Stimulated activated CD4-positive, alpha-beta T cell treated with anti-CD3 and anti-CD28 coated beads, Interleukin-15, amount 100 ng/mL, for 48 hours (primary cell): ENCODE measurements at regions not wholly inside any gene's neighbourhood (a gene's known extent, or its start where the extent isn't known, plus 50 kb on each side); places are given as distances from the start of the nearest gene placed in this dataset.
"Not testable (repeated sequence)": the region's sequence is repeated elsewhere in the genome, so short reads cannot be mapped to it uniquely, and the experiment has no call there.

Source experiments
- DNase-seq, 2 donors: peaks; one replicate each; pipeline ENCODE4 v3.0.0-alpha.2; 2020; ENCODE audit warnings: low read depth in 2 of 2

DNA sequence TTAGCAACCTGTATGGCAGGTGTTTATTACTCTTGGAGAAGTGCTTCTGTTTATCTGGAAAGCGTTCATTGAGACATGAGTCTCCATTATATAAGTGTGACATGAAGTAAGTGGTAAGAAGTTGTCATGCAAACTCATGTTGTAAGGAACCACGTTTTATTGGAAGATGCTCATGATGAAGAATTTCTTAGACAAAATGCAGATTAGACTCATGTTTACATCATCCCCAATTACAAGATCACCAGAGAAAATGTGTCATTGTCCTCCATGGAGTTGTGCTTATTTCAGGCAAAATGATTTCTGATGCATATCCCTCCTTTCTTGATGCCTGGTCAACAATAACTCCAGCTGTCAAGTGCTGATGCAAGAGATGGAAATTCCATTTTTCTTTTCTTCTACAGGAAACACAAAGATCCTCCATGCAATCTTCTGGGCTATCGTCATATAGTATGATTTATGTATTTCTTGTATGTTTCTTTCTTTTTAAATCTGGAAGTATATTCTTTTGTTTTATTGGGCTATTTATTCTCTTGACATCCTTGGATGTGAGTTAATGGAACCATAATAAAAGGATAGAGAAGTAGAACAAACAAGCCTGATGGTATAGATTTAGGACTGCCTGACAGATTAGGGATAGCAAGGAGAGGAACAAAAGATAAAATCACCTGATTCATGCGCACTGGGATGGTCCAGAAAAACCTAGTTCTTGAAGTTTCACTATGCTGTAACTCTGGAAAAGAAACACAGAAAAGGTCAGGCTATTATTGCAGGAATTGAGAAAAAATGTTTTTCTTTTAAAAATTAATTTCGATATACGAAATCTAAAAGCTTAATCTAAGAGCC, 50.7 kb upstream of the DIAPH3 start:
- DNase-seq: no peak

DNA sequence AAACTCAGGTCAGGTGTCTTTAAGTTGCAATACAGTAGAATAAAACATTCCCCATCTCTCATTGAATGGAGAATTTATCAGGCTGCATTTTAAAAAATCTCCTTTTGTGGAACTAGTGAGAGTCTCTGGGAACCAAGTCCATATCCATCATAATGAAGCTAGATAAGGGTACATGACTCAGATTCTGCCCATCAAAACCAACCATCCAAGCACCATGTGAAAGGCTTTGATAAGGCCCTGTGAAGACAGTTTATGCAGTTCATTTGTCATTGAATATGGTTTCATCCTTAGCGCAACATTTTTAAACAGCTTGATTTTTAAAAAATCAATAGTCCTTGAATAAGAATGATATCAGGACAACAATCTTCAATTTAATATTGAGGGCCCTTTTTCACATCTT, 56.3 kb upstream of the DIAPH3 start:
- no peak for DNase-seq

DNA sequence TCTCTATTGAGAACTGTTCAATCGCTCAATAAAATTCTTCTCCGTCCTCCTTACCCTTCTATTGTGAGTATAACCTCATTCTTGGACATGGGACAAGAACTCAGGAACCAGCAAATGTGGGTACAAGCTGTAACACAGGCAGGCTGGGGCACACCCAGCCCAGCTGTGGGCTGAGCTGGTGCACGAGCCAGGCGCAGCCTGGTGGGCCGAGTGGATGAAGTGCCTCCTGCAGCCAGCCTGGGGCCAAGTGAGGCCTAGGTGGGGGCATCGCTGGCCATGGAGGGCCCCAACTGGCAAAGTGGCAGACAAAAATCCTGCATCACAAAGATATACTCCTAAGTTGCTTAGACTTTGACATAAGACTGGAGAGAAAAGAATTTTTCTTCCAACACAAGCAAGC, 57.9 kb upstream of the DIAPH3 start:
- DNase-seq: no peak

DNA sequence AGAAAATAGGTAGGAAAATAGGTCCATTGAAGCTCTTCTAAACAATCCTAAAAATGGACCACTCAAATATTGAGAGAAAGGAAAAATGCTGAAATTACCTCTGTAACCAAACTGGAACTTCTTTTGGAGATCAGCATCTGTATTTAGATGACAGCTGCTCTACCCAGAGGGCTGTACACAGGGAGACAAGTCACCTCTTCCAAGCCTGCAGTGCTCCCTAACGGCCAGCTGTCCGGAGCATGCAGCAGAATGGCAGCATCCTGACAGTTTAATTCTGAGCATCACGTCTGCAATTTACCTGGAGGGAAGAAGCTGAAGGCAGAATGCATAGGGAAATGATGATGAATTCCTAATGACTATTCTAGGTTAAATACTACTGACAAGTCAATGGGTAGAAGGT, 62.8 kb upstream of the DIAPH3 start:
- no peak for DNase-seq

DNA sequence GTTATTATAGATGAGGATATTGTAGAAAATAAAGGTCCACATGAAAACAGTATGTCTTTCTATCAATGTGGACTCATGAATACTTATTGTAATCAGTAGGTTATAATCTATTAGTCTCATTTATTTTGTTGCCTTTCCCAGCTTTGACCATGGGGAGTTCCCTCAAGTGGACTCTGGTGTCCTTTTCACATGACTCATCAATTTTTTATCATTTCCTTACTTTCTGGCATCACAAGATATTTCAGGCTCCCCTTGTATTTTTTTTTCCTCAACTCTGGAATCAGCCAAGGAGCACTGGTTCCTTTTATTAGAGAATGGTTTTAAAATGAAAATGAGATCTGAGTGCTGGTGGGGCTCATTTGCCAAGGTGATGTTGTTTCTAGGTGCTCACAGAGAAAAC, 63.4 kb upstream of the DIAPH3 start:
- DNase-seq: no peak

DNA sequence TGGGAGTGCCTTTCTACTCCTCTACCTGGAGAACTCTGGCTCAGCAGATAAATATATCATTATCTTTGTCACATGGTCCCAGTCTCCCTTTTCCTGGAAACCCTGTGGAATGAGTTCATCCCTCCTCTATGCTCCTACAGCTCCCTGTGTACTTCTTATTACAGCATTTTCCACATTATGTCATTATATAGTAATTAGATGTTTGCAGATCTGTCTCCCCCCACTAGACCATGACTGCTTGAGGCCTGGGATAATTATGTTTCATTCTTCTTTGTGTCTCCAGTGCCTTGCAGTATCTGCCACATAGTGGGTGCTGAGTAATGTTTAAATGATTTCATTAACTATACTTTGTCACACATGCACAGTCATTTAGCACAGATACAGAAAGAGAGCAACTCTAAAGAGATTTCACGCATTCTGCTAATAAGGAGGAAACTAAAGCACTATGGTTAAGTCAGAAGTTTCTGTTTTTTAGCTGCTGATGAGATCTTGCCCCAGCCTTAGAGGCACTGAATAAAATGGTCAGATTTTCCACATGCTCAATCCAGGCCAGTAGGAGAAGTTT, 66.1 kb upstream of the DIAPH3 start:
- DNase-seq: no peak

DNA sequence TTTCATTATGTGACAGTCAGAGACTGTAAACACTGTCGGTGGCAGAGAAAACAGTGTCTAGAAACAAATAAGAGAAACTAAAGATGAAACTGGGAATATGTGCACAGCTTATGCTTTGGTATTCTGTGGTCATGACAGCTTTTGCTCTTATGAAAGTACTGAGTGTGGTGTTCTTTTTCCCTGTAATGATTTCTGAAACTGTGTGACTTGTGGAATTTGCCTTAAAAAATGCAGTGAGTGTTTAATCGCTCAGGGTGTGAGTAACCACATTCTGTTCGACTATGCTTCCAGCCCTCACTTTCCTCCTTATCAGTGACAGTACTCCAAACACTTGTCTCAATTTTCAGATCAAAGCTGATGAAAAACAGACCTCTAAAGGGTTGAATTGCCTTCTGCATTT, 66.9 kb upstream of the DIAPH3 start:
- DNase-seq: no peak

DNA sequence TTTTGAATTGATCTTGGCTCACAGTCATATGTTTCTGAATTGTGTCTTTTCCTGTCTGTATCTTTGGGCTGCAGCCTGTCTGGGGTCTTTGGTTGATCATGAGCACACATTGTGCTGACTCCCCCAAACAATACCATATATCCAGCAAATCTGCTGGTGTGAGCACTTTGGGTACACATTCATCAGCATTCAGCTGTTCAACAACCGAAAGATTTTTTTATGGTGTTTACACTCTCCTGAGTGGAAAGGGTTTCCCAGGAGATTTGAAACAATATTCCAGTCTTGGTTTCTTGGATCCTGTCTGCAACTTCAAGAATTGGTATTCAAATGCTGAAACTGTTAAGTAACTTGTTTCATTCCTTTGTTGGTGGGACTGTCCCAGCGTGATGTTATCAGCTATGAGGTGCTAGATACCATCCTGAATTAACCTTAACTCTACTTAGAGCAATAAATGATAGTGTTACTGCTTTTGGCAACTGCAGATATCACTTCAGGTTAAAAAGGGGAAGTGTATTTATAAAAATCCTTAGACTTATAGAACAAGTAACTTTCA, 78.4 kb upstream of the DIAPH3 start:
- no peak for DNase-seq

DNA sequence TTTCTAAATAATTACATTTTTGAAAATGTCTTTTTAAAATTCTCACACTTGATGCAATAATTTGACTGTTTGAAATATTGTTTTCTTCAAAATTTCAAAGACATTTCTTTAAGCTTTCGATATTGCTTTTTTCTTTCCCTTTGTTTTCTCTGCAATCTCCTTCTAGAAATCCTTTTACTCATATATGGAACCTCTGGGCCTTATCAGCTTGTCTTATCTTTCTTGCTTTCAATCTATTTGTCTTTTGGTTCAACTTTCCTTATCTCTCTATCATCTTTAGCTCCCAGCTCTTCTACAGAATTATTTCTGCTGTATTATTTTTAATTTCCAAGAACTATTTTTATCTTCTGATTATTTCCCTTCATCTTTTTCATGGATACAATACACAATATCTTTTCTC, 80.7 kb upstream of the DIAPH3 start:
- DNase-seq: no peak

DNA sequence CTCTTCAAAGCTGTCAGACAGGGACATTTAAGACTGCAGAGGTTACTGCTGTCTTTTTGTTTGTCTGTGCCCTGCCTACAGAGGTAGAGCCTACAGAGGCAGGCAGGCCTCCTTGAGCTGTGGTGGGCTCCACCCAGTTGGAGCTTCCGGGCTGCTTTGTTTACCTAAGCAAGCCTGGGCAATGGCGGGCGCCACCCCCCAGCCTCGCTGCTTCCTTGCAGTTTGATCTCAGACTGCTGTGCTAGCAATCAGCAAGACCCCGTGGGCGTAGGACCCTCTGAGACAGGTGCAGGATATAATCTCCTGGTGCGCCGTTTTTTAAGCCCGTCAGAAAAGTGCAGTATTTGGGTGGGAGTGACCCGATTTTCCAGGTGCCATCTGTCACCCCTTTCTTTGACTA, 87.7 kb upstream of the DIAPH3 start:
- not testable (repeated sequence) for DNase-seq

DNA sequence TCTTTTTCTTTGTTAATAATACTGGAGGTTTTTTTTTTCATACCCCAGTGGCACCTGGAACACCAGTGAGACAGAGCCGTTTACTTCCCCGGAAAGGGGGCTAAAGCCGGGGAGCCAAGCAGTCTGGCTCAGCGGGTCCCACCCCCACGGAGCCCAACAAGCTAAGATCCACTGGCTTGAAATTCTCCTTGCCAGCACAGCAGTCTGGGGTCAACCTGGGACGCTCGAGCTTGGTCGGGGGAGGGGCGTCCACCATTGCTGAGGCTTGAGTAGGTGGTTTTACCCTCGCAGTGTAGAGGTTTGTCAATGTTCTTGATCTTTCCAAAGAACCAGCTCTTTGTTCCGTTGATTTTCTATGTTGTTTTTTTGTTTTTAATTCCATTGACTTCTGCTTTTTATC, 94.6 kb upstream of the DIAPH3 start:
- DNase-seq: no peak

DNA sequence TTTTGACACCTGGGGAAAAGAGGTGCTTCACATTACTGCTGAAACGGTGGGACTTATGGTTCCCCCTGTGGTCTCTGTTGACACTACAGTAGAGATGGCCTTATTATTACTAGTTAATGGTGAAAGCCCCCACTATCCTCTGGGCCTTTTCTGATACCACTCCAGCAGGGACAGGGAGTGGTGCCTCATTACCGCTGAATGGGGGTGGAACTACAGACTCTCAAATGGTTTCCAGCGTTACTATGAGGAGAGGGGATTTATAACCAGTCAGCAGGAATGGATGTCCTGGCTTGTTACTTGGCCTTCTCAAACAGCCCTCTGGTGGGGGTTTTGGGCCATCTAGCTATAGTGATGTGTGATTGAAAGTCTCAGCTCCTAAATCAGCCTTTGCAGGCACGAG, 96.7 kb upstream of the DIAPH3 start:
- DNase-seq: no peak

DNA sequence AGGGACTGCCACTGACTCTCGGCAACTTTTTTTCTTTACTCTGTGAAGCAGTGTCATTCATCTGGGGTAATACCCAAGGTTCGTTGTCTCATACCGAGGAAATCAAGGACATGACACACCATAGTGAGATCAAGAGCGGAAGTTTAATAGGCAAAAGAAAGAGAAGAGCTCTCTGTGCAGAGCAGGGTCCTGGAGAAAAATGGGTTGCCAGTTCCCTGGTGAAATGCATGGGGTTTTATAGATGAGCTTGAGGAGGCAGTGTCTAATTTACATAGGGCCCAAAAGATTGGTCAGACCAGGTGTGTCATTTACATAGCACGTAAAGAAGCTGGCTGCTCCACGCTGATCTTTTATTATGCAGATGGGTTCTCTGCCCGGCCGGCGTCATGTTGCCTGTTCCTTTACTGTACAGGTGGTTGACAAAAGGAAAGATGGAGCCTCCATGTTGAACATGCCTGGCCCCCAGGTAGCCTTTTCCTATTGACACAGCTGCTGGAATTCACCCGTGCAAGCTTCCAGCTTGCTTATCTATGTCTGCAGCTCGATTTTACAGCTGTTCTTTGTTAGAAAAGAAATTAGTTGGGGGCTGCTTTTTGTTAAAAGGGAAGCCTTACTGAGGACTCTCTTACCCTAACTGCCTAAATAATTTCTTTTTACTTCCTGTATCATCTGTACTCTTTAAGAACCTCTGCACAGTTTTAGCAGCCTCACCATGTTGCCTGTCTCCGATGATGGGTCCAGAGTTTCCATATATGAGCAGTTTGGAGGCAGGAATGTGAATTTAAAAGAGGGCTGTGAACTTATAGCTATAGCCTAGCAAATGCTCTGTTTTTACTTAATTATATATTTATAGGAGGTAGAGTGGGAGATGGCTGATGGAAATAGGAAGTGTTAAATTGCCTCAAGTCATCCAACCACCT, 98.0 kb upstream of the DIAPH3 start:
- DNase-seq: no peak

DNA sequence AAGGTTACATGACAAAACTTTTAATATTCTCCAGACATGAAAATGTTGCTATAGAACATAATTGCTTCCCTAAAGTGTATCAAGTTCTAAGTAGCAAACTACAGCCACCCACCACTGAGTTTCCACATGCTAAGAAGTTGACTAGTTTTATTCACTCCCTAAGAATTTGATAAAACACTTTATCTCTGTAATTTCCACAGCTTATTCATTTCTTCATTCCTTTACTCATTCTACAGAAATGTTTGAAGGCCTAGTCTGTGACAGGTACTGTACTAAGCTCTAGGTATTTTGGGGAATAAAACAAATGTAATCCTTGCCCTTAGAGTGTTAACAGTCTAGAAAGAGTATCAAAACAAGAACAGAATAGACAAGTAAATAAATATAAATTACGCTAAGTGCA, 101.8 kb upstream of the DIAPH3 start:
- DNase-seq: no peak

DNA sequence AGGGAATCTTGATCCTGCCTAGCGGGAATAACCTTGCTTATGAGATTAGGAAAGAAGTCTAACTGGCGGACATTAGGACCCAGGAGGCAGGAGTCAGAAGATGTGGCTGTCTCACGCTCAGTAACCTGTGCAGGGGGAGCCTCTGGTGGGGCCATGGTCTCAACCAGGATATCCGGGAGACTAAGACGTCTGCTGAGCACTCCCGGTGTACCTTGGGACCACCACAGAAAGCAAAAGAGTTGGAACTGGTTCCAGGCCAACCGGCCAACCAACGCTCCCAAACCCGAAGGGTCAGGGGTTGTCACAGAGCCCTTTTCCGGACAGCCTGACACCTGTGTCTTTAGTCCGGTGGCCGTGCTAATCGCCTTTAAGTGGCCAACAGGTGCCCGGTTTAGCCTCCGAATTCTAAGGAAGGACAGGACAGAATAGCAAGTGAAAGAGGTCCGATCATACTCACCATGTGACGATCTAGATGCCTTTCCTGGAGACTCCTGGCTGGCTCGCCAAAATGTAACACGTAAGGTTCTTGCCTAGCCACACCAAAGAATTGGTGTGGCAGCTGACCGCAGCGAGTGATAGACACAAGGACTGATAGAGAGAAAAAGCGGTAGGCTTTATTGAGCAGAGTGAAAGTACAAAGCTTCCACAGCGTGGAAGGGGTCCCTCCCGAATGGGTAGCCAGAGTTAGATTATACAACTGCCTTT, 103.9 kb upstream of the DIAPH3 start:
- DNase-seq: peak in 1 of 2 donors; percentile 1

DNA sequence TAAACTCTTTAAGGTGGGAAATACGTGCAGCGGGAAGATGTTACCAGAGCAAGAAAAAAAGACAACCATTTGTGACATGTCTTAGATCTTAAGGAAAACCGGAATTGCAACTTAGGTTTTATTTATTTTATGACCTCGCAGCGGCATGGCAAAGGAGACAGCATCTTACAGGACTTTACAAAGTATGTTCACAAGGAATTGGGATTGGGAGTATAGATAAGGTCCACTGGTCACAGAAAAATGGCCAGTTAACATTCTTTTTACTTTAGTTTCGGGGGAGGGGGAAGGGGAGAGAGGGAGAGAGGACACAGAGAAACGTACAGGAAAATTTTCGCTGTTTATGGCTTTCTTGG, 104.5 kb upstream of the DIAPH3 start:
- DNase-seq: no peak

DNA sequence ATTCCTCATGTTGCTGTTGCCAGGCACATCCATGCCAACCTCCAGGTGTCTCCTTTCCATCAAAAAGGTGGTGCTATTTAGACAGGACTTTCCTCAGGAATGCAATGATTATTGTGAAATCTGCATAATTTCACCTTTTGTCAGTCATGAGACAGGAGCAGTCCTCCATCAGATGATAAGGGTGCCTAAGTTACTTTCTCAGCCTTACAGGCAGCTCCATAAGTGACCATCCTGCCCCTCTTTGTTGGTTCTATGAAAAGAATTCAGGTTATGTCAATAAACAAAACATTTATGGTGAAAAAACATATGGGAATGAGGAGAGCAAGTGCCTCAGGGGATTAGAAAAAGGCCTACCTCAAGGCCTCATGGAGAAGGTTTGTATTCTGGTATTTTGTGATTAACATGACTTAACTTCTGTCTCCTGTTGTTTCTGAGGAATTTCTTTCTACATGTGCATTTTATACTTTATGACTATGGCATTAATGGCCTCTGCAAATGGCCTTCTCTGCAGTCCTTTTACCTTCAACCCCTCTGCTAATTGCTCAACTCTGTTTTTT, 110.3 kb upstream of the DIAPH3 start:
- no peak for DNase-seq

DNA sequence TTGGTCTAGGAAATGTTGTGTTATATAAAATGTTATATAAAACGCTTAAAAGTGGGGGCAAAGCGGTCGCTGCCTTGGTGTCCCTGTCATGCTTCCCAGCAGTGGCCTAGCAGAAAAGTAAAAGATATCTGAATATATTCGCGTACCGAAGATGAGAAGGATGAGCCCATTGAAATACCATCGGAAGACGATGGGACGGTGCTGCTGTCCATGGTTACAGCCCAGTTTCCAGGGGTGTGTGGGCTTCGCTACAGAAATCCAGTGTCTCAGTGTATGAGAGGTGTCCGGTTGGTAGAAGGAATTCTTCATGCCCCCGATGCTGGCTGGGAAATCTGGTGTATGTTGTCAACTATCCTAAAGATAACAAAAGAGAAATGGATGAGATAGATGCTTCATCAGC, 110.9 kb upstream of the DIAPH3 start:
- DNase-seq: no peak

DNA sequence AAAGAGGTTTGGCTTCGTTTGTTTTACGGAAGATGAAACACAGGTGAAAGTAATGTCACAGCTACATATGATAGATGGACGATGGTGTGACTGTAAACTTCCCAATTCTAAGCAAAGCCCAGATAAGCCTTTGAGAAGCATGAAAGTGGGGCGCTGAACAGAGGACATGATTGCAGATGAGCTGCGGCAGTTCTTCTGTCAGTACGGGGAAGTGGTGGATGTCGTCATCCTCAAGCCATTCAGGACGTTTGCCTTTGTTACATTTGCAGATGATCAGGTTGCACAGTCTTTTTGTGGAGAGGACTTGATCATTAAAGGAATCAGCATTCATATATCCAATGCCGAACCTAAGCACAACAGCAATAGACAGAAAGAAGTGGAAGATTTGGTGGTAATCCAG, 111.5 kb upstream of the DIAPH3 start:
- no peak for DNase-seq

DNA sequence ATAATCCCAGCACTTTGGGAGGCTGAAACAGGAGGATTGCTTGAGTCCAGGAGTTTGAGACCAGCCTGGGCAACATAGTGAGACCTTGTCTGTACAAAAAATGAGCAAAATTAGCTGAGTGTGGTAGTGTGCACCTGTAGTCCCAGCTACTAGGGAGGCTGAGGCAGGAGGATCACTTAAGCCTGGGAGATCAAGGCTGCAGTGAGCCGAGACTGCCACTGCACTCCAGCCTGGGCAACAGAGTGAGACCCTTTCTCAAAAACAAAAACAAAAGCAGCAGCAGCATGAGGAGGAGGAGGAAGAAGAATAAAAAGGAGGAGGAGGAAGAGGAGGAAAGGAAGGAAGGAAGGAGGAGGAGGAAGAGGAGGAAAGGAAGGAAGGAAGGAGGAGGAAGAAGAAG, 116.5 kb upstream of the TDRD3 start:
- DNase-seq: not testable (repeated sequence)

DNA sequence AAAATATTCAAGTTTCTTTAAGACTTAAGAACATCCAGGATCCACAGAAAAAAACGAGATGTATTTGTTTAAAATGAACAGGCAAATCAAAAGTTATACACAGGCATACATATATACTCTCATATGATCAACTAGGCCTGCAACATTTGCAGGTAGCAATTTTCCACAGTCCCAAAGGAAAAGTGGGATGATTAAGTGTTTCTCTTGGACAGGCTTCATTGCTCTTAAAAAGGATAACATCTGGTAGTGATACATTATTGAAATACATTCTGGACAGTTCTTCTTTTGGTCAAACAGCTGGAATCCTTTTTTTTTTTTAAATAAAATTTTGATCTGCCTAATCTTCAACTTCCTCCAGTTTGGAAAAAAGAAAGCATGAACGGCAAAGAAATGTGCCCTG, 114.8 kb upstream of the TDRD3 start:
- DNase-seq: no peak

DNA sequence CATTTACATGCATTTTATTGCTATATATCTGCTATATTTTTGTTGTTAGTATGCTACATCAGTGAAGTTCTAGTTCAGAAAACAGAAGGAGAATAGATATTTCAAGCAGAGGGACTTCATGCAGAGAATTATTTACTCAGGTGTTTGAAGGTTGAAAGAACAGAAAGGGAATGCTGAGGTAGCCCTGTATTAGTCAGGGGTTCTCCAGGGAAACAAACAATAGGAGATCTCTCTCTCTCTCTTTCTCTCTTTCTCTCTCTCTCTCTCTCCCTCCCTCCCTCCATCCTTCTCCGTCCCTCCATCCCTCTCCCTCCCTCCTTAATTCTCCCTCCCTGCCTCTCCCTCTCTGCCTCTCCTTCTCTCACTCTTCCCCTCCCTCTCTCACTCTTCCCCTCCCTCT, 114.3 kb upstream of the TDRD3 start:
- no peak for DNase-seq
